Activated CD4-positive, alpha-beta T cell treated with anti-CD3 and anti-CD28 coated beads for 36 hours (primary cell): ENCODE measurements at regions not wholly inside any gene's neighbourhood (a gene's known extent, or its start where the extent isn't known, plus 50 kb on each side); places are given as distances from the start of the nearest gene placed in this dataset.

Experiments used
- ATAC-seq: fragments of 200-7000 bp; cut with Tn5 transposase; one replicate; pipeline ENCODE4 v1.10.0; 2021; ENCODE audit warnings: mild to moderate bottlenecking, moderate library complexity
- CTCF ChIA-PET: fragments of 350-600 bp; sonication (Branson Sonifier 250); formaldehyde crosslinking; loops from one replicate; lab custom pipeline; 2021; ENCODE audit warnings: antibody characterized with exemption; lab: Charles Lee
- POLR2A ChIA-PET: fragments of 350-600 bp; sonication (Branson Sonifier 250); formaldehyde crosslinking; loops from one replicate; lab custom pipeline; 2021; ENCODE audit warnings: antibody characterized with exemption, inconsistent platforms; lab: Charles Lee
- DNase-seq: peaks from one replicate; pipeline ENCODE4 v3.0.0-alpha.2; 2020
- H3K27ac Mint-ChIP-seq: one replicate; pipeline ENCODE4 v1.8.0; 2021; ENCODE audit warnings: mixed read lengths
- H3K27me3 Mint-ChIP-seq: one replicate; pipeline ENCODE4 v1.8.0; 2021; ENCODE audit warnings: mixed read lengths
- H3K36me3 Mint-ChIP-seq: one replicate; pipeline ENCODE4 v1.8.0; 2021; ENCODE audit warnings: low read depth, mixed read lengths
- H3K4me1 Mint-ChIP-seq: one replicate; pipeline ENCODE4 v1.8.0; 2021; ENCODE audit warnings: mixed read lengths
- H3K4me3 Mint-ChIP-seq: one replicate; pipeline ENCODE4 v1.8.0; 2021; ENCODE audit warnings: mild to moderate bottlenecking, moderate library complexity, mixed read lengths
- H3K9me3 Mint-ChIP-seq: one replicate; pipeline ENCODE4 v1.8.0; 2021; ENCODE audit warnings: low read depth, mixed read lengths
- intact Hi-C, 2 experiments: fragments of 100-400 bp; cut with DNase I in 1 of 2; cut with micrococcal nuclease in 1 of 2; formaldehyde crosslinking; loops; one replicate each; pipeline versions ENCODE4 v1.14.2 to v1.15.1; 2022 to 2024; cut with DNase I, micrococcal nuclease

DNA sequence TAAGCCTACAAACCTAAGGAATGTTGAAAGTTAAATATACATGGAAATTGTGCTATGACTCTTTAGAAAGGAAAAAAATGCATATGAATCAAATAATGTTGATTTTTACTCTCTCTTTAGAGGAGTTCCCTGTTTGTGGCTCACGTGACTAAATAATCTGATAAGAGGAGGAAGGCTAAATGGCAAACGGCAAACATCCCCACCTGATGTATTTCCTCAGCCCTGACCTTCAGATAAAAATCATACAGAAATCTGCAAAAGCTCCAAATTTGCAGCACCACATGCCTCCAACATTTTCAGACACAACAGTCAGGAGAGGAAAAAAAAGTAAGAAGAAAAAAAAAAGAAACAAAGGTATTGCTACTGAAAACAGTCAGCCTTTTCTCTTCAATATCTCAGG, 423.0 kb upstream of the PSMD7 start:
- ATAC-seq, result no peak
- ChIA-PET POLR2A (interaction anchor here (0.6 kb wide), 1 partner anchor 21 kb away, joined by 3 read pairs; no protein-coding TSS in a partner anchor), CTCF (interaction anchor here (0.6 kb wide), 1 partner anchor 1058 kb away, joined by 3 read pairs; no protein-coding TSS in a partner anchor)
- intact Hi-C loops, result loop anchor here in 1 of 2 experiments (10.0 kb wide), 2 partner anchors 1039 to 1369 kb away; no protein-coding TSS in a partner anchor
- H3K27ac Mint-ChIP-seq, result no peak overlapping the region
- no peaks in the 10 kb centered on the region for H3K27me3 Mint-ChIP-seq
- no peak for DNase-seq
- no peaks in the 10 kb centered on the region for H3K36me3 Mint-ChIP-seq
- no peak overlapping the region for H3K4me3 Mint-ChIP-seq
- H3K9me3 Mint-ChIP-seq, result no peaks in the 10 kb centered on the region
- no peaks in the 10 kb centered on the region for H3K4me1 Mint-ChIP-seq

GRCh38 chr16:73872856-73873255, 423.8 kb upstream of the PSMD7 start:
- no peaks in the 10 kb centered on the region for H3K4me1 Mint-ChIP-seq
- no peaks in the 10 kb centered on the region for H3K36me3 Mint-ChIP-seq
- ATAC-seq (no peak), DNase-seq (no peak)
- ChIA-PET POLR2A (no interaction called here), CTCF (no interaction called here)
- H3K27ac Mint-ChIP-seq, result no peak overlapping the region
- intact Hi-C loops, result loop anchor here in 1 of 2 experiments (10.0 kb wide), 2 partner anchors 1038 to 1368 kb away; no protein-coding TSS in a partner anchor
- H3K4me3 Mint-ChIP-seq, result no peak overlapping the region
- H3K27me3 Mint-ChIP-seq, result no peaks in the 10 kb centered on the region
- H3K9me3 Mint-ChIP-seq, result no peaks in the 10 kb centered on the region

DNA sequence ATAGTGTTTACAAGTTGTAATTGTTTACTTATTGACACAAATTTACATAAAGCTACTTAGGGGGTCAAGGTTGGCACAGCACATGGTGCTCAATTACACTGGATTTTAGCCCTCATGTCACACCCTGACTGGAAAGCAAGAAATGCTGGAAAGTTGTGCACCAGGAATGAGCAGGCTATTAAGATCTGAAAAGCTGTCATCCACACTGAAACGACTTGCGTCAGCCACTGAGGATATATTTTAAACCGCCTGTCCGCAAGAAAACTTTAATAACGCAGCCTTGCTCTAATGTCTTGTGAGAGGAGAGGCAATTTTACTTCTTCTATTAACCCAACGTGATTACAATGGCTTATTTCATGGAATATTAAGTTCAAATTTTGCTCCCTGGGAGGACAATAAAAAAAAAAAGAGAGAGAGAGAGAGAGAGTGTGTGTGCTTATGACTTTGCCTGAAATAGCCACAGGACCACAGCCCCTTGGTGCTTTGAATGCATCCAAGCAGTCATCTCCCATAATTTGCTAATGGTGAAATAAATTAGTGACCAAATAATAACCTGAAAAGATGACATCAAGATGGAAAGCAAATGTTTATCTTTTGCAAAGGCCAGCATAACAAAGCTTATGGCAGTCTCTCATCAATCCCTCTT, 425.4 kb upstream of the PSMD7 start:
- H3K4me1 Mint-ChIP-seq, result no peaks in the 10 kb centered on the region
- H3K27me3 Mint-ChIP-seq, result no peaks in the 10 kb centered on the region
- intact Hi-C loops, result loop anchor here in 1 of 2 experiments (10.0 kb wide), 2 partner anchors 1036 to 1366 kb away; no protein-coding TSS in a partner anchor
- no peak overlapping the region for H3K27ac Mint-ChIP-seq
- no peaks in the 10 kb centered on the region for H3K36me3 Mint-ChIP-seq
- no peak for ATAC-seq
- no peak overlapping the region for H3K4me3 Mint-ChIP-seq
- POLR2A ChIA-PET, result no interaction called here
- CTCF ChIA-PET, result no interaction called here
- H3K9me3 Mint-ChIP-seq, result no peaks in the 10 kb centered on the region
- DNase-seq, result no peak

DNA sequence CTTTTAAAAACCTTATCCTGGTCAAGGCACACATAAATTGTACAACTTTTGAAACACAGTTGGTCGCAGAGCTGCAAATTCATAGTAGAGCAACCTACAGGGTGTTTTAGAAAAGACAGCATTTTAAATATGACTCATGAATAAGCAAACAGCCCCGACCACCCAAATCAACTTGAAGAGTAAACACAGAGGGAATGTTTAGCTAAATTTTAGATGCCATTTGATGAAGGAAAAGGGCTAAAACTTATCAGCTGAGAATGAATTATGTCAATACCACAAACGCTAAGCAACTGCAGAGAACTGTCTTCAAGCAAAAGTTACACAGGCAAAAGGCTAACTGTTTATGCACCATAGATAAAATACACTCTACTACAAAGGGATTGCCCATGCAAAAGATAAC, 427.5 kb upstream of the PSMD7 start:
- CTCF ChIA-PET, result interaction anchor here (0.5 to 1.2 kb wide), 2 partner anchors 14 to 25 kb away, joined by 3 read pairs; no protein-coding TSS in a partner anchor
- DNase-seq, result no peak
- no peak overlapping the region for H3K4me3 Mint-ChIP-seq
- no peaks in the 10 kb centered on the region for H3K4me1 Mint-ChIP-seq
- ATAC-seq, result no peak
- no peaks in the 10 kb centered on the region for H3K27me3 Mint-ChIP-seq
- POLR2A ChIA-PET, result no interaction called here
- intact Hi-C loops, result no loop called here
- no peaks in the 10 kb centered on the region for H3K9me3 Mint-ChIP-seq
- H3K27ac Mint-ChIP-seq, result no peak overlapping the region
- H3K36me3 Mint-ChIP-seq, result no peaks in the 10 kb centered on the region

GRCh38 chr16:73864868-73865267, 431.7 kb upstream of the PSMD7 start:
- intact Hi-C loops, result no loop called here

DNA sequence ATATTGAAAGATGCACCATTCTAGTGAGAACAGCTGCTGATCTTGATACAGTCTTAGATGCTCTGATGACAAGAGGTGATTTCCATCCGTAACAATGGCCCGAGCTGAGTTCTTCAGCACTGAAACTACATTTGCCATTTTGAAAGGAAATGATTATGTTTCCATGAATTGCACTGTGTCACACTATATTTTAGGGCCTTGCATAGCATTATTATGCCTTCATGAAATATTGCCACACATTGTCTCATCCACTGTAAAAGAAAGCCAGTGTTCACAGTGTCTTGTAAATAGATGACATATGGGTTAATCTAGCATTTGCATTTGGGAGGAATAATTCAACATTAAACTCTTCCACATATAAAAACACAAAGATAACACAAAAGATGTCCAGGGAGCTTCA, 438.3 kb upstream of the PSMD7 start:
- Mint-ChIP-seq H3K4me1 (no peaks in the 10 kb centered on the region), H3K36me3 (no peaks in the 10 kb centered on the region), H3K9me3 (no peaks in the 10 kb centered on the region), H3K4me3 (no peak overlapping the region), H3K27me3 (no peaks in the 10 kb centered on the region), H3K27ac (no peak overlapping the region)
- DNase-seq, result no peak
- no peak for ATAC-seq
- CTCF ChIA-PET, result no interaction called here
- intact Hi-C loops, result no loop called here
- POLR2A ChIA-PET, result no interaction called here

More at GRCh38 chr16:73864868-73865267, 431.7 kb upstream of the PSMD7 start:
- Mint-ChIP-seq H3K4me3 (no peak overlapping the region), H3K27me3 (no peaks in the 10 kb centered on the region), H3K4me1 (no peaks in the 10 kb centered on the region), H3K27ac (no peak overlapping the region), H3K9me3 (no peaks in the 10 kb centered on the region), H3K36me3 (no peaks in the 10 kb centered on the region)
- CTCF ChIA-PET, result interaction anchor here (0.8 kb wide), 1 partner anchor 16 kb away, joined by 3 read pairs; no protein-coding TSS in a partner anchor
- ATAC-seq (no peak), DNase-seq (no peak)
- POLR2A ChIA-PET, result no interaction called here

- no peaks in the 10 kb centered on the region for H3K4me1 Mint-ChIP-seq
- ATAC-seq, result no peak
- no peaks in the 10 kb centered on the region for H3K27me3 Mint-ChIP-seq
- no peaks in the 10 kb centered on the region for H3K36me3 Mint-ChIP-seq
- intact Hi-C loops, result no loop called here
- no peak overlapping the region for H3K4me3 Mint-ChIP-seq
- H3K9me3 Mint-ChIP-seq, result no peaks in the 10 kb centered on the region
- POLR2A ChIA-PET, result no interaction called here
- H3K27ac Mint-ChIP-seq, result no peak overlapping the region
- DNase-seq, result no peak
- CTCF ChIA-PET, result no interaction called here
Observed at GRCh38 chr16:73853968-73854367, 442.6 kb upstream of the PSMD7 start.

- POLR2A ChIA-PET, result interaction anchor here (0.6 kb wide), 2 partner anchors 9 to 21 kb away, joined by 3 read pairs; no protein-coding TSS in a partner anchor
- Mint-ChIP-seq H3K36me3 (no peaks in the 10 kb centered on the region), H3K27ac (no peak overlapping the region), H3K9me3 (no peaks in the 10 kb centered on the region), H3K4me1 (no peaks in the 10 kb centered on the region), H3K4me3 (no peak overlapping the region), H3K27me3 (no peaks in the 10 kb centered on the region)
- DNase-seq (no peak), ATAC-seq (no peak)
- intact Hi-C loops, result no loop called here
- CTCF ChIA-PET, result no interaction called here
Observed at GRCh38 chr16:73852561-73852960, 444.1 kb upstream of the PSMD7 start.

- ChIA-PET CTCF (no interaction called here), POLR2A (no interaction called here)
- Mint-ChIP-seq H3K36me3 (no peaks in the 10 kb centered on the region), H3K27me3 (no peaks in the 10 kb centered on the region), H3K27ac (no peak overlapping the region), H3K9me3 (no peaks in the 10 kb centered on the region), H3K4me1 (no peaks in the 10 kb centered on the region), H3K4me3 (no peak overlapping the region)
- intact Hi-C loops, result no loop called here
- DNase-seq (no peak), ATAC-seq (no peak)
Observed at GRCh38 chr16:73848993-73849392, 447.6 kb upstream of the PSMD7 start.

- DNase-seq (no peak), ATAC-seq (no peak)
- no peaks in the 10 kb centered on the region for H3K27me3 Mint-ChIP-seq
- H3K27ac Mint-ChIP-seq, result no peak overlapping the region
- H3K4me3 Mint-ChIP-seq, result no peak overlapping the region
- no peaks in the 10 kb centered on the region for H3K4me1 Mint-ChIP-seq
- ChIA-PET POLR2A (interaction anchor here (1.1 kb wide), 1 partner anchor 394 kb away, joined by 8 read pairs; no protein-coding TSS in a partner anchor), CTCF (no interaction called here)
- H3K36me3 Mint-ChIP-seq, result no peaks in the 10 kb centered on the region
- intact Hi-C loops, result no loop called here
- no peaks in the 10 kb centered on the region for H3K9me3 Mint-ChIP-seq
Observed at GRCh38 chr16:73847090-73847489, 449.5 kb upstream of the PSMD7 start.

DNA sequence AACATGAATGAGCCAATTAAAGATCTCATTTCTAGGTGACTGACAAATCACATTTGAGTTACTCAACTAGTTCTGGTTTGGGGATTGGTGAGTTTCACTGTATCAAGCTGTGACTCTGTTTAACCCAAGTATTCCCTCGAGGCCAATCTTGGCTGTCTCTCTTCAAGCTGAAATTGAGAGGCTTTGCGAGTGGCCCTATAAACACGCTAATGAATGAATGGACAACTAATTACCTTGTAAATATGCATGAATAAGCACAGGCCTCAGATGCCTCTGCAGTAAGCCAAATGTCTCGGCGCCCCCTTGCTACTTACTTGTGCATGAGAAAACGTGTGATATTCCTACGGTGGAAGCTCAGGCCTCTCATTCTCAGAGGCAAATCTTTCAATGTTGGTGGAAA, 450.3 kb upstream of the PSMD7 start:
- CTCF ChIA-PET, result interaction anchor here (0.6 kb wide), 1 partner anchor 131 kb away, joined by 3 read pairs; no protein-coding TSS in a partner anchor
- H3K27ac Mint-ChIP-seq, result no peak overlapping the region
- POLR2A ChIA-PET, result interaction anchor here (1.1 kb wide), 1 partner anchor 395 kb away, joined by 8 read pairs; no protein-coding TSS in a partner anchor
- no peaks in the 10 kb centered on the region for H3K36me3 Mint-ChIP-seq
- H3K4me1 Mint-ChIP-seq, result no peaks in the 10 kb centered on the region
- ATAC-seq (no peak), DNase-seq (no peak)
- H3K4me3 Mint-ChIP-seq, result no peak overlapping the region
- no peaks in the 10 kb centered on the region for H3K27me3 Mint-ChIP-seq
- intact Hi-C loops, result no loop called here
- H3K9me3 Mint-ChIP-seq, result no peaks in the 10 kb centered on the region

DNA sequence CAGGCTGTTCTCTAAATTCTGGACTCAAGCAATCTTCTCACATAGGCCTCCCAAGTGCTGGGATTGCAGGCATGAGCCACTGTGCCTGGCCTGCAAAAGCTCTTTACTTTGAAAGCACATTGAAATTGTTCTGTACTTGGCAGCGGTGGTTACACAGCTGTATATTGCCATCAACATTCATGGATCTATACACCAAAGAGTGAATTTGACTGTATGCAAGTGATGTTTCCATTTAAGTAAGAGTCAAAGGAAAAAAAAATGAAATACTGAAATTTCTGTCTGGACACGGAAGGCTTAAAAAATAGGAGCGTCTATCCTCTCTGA, 450.6 kb upstream of the PSMD7 start:
- no peak overlapping the region for H3K27ac Mint-ChIP-seq
- no peaks in the 10 kb centered on the region for H3K36me3 Mint-ChIP-seq
- POLR2A ChIA-PET, result interaction anchor here (1.1 kb wide), 1 partner anchor 395 kb away, joined by 8 read pairs; no protein-coding TSS in a partner anchor
- CTCF ChIA-PET, result interaction anchor here (0.6 kb wide), 1 partner anchor 130 kb away, joined by 3 read pairs; no protein-coding TSS in a partner anchor
- intact Hi-C loops, result no loop called here
- ATAC-seq (no peak), DNase-seq (no peak)
- H3K4me3 Mint-ChIP-seq, result no peak overlapping the region
- H3K27me3 Mint-ChIP-seq, result no peaks in the 10 kb centered on the region
- H3K9me3 Mint-ChIP-seq, result no peaks in the 10 kb centered on the region
- no peaks in the 10 kb centered on the region for H3K4me1 Mint-ChIP-seq
